Osteocyte (in vitro differentiated cells): ENCODE measurements at regions not wholly inside any gene's neighbourhood (a gene's known extent, or its start where the extent isn't known, plus 50 kb on each side); places are given as distances from the start of the nearest gene placed in this dataset.

ENCODE experiments used
- DNase-seq: peaks from one replicate; pipeline ENCODE4 v3.0.0; 2021; ENCODE audit warnings: mixed read lengths; ENCODE audit not compliant: unreplicated experiment; ENCODE audit errors: extremely low spot score
- H3K27ac Mint-ChIP-seq: one replicate; pipeline ENCODE4 v1.8.0; 2021; ENCODE audit warnings: mild to moderate bottlenecking, mixed read lengths; ENCODE audit not compliant: unreplicated experiment
- H3K27me3 Mint-ChIP-seq: one replicate; pipeline ENCODE4 v1.8.0; 2021; ENCODE audit warnings: mixed read lengths; ENCODE audit not compliant: unreplicated experiment
- H3K36me3 Mint-ChIP-seq: one replicate; pipeline ENCODE4 v1.8.0; 2021; ENCODE audit warnings: mixed read lengths; ENCODE audit not compliant: unreplicated experiment
- H3K4me1 Mint-ChIP-seq: one replicate; pipeline ENCODE4 v1.8.0; 2021; ENCODE audit warnings: mixed read lengths; ENCODE audit not compliant: unreplicated experiment
- H3K4me3 Mint-ChIP-seq: one replicate; pipeline ENCODE4 v1.8.0; 2021; ENCODE audit warnings: mild to moderate bottlenecking, moderate library complexity, mixed read lengths; ENCODE audit not compliant: unreplicated experiment
- H3K9me3 Mint-ChIP-seq: one replicate; pipeline ENCODE4 v1.8.0; 2021; ENCODE audit warnings: mixed read lengths; ENCODE audit not compliant: unreplicated experiment
- CTCF ChIP-seq: fragments of 200-600 bp; sonication (generic); IDR thresholded peaks from 2 replicates; pipeline ENCODE4 v1.5.0; 2021; ENCODE audit warnings: antibody characterized with exemption, mild to moderate bottlenecking, moderate library complexity

GRCh38 chr4:120355881-120356280 is 289.2 kb upstream of the MAD2L1 start:
- Mint-ChIP-seq H3K27me3 (peaks cover 3% of the 10 kb centered on the region), H3K36me3 (no peaks in the 10 kb centered on the region), H3K9me3 (no peaks in the 10 kb centered on the region), H3K27ac (no peak overlapping the region), H3K4me1 (no peaks in the 10 kb centered on the region), H3K4me3 (no peak overlapping the region)
- no peak for TF ChIP-seq CTCF
- no peak for DNase-seq

- no peak for DNase-seq
- peaks cover 3% of the 10 kb centered on the region for H3K27me3 Mint-ChIP-seq
- no peaks in the 10 kb centered on the region for H3K9me3 Mint-ChIP-seq
- TF ChIP-seq CTCF: no peak
- no peak overlapping the region for H3K27ac Mint-ChIP-seq
- no peaks in the 10 kb centered on the region for H3K4me1 Mint-ChIP-seq
- no peak overlapping the region for H3K4me3 Mint-ChIP-seq
- H3K36me3 Mint-ChIP-seq: no peaks in the 10 kb centered on the region
Observed at GRCh38 chr4:120354381-120354780, 287.7 kb upstream of the MAD2L1 start.

- H3K4me1 Mint-ChIP-seq: no peaks in the 10 kb centered on the region
- H3K27ac Mint-ChIP-seq: no peak overlapping the region
- H3K9me3 Mint-ChIP-seq: no peaks in the 10 kb centered on the region
- H3K4me3 Mint-ChIP-seq: no peak overlapping the region
- no peak for TF ChIP-seq CTCF
- H3K36me3 Mint-ChIP-seq: no peaks in the 10 kb centered on the region
- peaks cover 3% of the 10 kb centered on the region for H3K27me3 Mint-ChIP-seq
- DNase-seq: no peak
Observed at GRCh38 chr4:120353235-120353634, 286.6 kb upstream of the MAD2L1 start.

GRCh38 chr4:120352739-120353138 is 286.1 kb upstream of the MAD2L1 start:
- no peak for TF ChIP-seq CTCF
- no peaks in the 10 kb centered on the region for H3K36me3 Mint-ChIP-seq
- H3K9me3 Mint-ChIP-seq: no peaks in the 10 kb centered on the region
- H3K27ac Mint-ChIP-seq: no peak overlapping the region
- H3K4me1 Mint-ChIP-seq: no peaks in the 10 kb centered on the region
- no peak for DNase-seq
- H3K27me3 Mint-ChIP-seq: peaks cover 3% of the 10 kb centered on the region
- H3K4me3 Mint-ChIP-seq: no peak overlapping the region

- Mint-ChIP-seq H3K4me3 (no peak overlapping the region), H3K36me3 (no peaks in the 10 kb centered on the region), H3K4me1 (no peaks in the 10 kb centered on the region), H3K27me3 (peaks cover 12% of the 10 kb centered on the region), H3K9me3 (no peaks in the 10 kb centered on the region), H3K27ac (no peak overlapping the region)
- no peak for TF ChIP-seq CTCF
- DNase-seq: no peak
Observed at GRCh38 chr4:120348948-120349347, 282.3 kb upstream of the MAD2L1 start.
